HG03039 (cell line): ENCODE measurements at regions not wholly inside any gene's neighbourhood (a gene's known extent, or its start where the extent isn't known, plus 50 kb on each side); places are given as distances from the start of the nearest gene placed in this dataset.
A peak's percentile ranks its signal among the peaks of the same experiment; 100 is the strongest.

Experiments used
- ATAC-seq: cut with Tn5 transposase; IDR thresholded peaks from one replicate; pipeline ENCODE4 v1.9.1; 2021; ENCODE audit warnings: mild to moderate bottlenecking, moderate library complexity; ENCODE audit not compliant: unreplicated experiment

GRCh38 chr12:97267594-97268202 lies 194.9 kb upstream of the RMST start:
- ATAC-seq: no peak

GRCh38 chr12:97272471-97272870 lies 190.1 kb upstream of the RMST start:
- no peak for ATAC-seq

DNA sequence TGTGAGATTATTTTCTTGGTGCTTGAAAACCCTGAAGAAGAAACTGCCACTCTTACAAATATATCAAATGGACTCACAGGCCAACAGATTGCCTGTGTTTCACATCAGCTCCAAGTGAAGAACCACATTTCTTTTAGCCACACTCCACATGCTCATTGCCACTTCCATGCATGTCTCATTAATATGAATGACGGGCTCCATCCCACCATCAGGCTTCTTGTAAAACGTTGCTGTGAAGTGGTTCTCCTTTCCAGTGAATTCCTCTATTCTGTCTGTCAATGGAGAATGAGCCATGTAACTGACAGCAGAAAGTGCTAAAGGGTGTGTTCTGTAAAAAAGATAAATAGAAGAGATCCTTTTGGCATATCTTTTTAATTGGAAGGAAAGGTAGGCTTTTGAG lies 188.2 kb upstream of the RMST start:
- no peak for ATAC-seq

GRCh38 chr12:97275256-97275655 lies 187.3 kb upstream of the RMST start:
- no peak for ATAC-seq

- ATAC-seq: no peak
Observed at GRCh38 chr12:97275728-97276590, 186.6 kb upstream of the RMST start.

DNA sequence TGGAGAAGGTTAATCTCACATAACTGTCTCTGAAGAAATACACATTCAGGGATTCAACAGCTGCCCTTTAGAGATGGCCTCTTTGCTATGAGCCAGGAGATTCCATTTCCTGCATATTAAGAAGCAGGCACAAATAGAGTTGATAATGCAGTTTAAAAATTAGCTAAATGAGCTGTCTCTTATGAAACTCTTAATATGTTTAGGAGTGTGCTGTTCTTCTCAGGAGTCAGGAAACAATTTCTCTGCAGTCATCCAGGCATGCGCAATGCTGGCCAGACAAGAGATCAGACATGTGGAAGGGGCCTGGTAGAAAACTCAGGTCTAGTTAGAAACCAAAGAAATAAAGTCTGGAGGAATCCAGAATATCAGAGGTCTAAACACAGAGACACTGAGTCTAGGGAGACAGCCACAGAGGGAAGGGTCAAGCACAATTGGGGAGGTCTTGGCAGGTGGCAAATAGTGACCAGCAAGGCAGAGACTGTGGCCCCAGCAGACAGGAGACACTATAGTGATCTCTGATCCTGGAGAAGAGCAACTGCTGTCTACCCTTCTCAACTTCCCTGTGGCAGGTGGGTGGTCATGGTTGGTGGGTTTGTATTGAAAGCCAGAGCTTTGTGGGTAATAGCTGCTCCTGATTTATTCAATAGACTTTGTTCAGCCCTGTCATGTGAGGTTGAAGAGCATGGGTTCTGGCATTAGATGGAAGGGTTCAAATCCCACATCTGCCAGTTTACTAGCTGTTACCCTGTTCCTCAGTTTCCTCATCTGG lies 185.8 kb upstream of the RMST start:
- ATAC-seq: no peak

DNA sequence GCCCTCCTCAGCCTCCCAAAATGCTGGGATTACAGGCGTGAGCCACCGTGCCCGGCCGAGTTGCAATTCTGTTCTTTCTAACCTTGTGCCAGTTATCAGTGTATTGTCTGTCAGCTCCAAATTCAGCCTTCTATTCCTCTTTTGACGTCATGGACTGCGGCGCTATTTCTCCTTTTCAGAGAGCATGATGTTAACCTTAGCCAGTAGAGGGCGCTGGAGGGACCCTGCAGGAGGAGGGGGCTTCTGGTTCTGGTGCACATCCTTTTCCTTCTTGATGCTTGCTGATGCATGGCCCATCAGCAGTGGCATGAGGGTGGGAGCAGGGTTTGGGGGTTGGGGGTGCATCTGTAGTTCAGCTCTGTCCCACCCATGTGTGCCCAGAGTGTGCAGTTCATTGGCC lies 179.3 kb upstream of the RMST start:
- ATAC-seq: no peak

- ATAC-seq: no peak
Observed at GRCh38 chr12:97288531-97288930, 174.1 kb upstream of the RMST start.

GRCh38 chr12:97292588-97292987 lies 170.0 kb upstream of the RMST start:
- ATAC-seq: no peak

- no peak for ATAC-seq
Observed at GRCh38 chr12:97293541-97293940, 169.1 kb upstream of the RMST start.

- ATAC-seq: no peak
Observed at GRCh38 chr12:97299847-97300246, 162.8 kb upstream of the RMST start.

GRCh38 chr12:97300431-97300830 lies 162.2 kb upstream of the RMST start:
- ATAC-seq: no peak

DNA sequence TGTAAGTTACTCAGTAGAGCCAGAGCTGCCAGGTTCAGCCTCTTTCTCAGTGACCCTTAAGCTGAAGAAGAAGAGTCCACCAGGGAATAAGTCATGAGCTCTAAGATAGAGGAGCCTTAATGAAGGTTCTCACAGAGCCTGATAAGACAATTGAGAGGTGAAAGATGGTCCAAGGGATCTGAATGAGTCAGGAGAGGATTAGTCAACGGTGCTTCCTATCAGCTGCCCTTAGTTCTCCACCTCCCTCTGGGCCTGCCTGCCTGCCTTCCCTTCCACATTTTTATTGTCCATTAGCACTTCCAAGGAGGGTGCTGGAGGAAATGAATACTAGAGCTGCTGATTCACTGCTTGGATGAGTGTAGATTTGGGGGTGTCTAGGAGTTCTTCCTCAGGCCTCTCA lies 161.7 kb upstream of the RMST start:
- ATAC-seq: no peak

DNA sequence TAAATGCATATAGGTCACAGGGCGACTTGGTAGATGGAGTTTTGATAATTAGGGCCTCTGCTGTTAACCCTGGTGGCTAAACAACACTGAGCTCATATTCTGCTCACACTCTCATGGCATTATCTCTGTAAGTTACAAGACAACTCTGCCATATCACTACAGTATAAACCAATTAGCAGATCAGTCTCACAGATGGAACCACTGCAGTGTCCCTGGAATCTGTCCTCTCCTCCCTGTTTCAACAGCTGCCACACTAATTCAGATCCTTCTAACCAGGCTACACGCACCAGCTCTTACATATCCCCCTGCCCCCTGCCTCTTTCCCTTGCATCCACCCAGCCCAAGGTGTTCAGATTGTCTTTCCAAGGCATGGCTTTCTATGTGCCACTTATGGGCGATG lies 161.0 kb upstream of the RMST start:
- ATAC-seq: no peak

- ATAC-seq: no peak
Observed at GRCh38 chr12:97305651-97306050, 157.0 kb upstream of the RMST start.

GRCh38 chr12:97306147-97306546 lies 156.5 kb upstream of the RMST start:
- ATAC-seq: peak; percentile 97

DNA sequence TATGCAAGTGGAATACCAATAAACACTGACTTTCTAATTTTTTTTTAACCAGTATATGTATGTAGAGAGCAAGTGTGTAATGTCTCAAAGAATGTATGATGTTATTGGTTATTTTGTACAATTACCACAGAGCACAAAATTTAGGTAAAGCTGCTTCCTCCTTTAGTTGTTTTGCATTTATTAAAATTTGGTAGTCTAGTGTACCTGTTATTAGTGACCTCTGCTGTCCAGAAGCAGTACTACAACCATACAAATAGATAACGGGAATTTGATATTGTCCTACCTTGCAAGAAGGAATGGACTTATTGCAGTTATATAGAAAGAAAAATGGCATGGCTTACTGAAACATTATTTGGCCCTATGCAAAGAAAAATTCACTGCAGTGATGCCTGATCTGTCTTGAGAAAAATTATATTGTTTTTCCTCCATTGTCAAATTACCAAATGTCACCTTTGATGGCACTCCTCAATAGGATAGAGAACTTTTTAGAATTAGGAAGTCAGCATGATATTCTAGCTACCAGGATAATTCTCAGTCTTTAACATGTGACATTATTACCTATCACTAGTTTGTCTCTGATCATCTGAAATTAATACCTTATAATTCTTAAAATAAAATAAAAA lies 153.9 kb upstream of the RMST start:
- no peak for ATAC-seq

- ATAC-seq: no peak
Observed at GRCh38 chr12:97309921-97310320, 152.7 kb upstream of the RMST start.

DNA sequence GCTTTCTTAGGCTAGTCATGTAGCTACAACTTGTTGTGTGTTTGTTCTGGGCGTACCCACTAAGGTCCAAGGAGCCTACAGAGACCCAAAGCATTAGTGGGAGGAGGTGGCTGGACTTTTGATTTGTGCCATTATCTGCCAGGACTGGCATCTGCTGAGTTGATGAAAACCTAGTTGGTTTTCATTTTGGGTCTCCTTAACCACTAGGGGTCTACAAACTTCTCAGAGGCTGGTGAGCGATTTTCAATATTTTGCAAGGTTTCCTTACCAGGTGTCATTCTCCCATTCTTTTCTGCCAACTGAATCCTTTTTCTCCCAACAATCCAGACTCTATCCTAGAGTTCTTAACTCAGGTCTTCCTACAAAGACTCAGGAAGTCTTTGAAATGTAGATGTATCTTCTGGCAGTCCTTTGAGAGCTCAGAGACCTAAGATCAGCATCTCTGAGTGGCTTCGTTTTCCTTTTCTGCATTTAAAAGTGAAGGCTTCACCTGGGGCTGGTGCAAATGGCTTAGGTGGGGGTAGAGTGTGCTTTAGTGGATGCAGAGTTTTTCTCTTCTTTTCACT lies 150.0 kb upstream of the RMST start:
- no peak for ATAC-seq

GRCh38 chr12:97313471-97314190 lies 149.0 kb upstream of the RMST start:
- ATAC-seq: no peak
